ENCODE measurements at regions not wholly inside any gene's neighbourhood (a gene's known extent, or its start where the extent isn't known, plus 50 kb on each side); places are given as distances from the start of the nearest gene placed in this dataset.

- no peak for DNase-seq
- H3K9me3 ChIP-seq (replicated peaks in 1 of 3): no peaks in the 10 kb centered on the region
- WGBS, 4 donors: 69 to 82% (median 75%) methylated on average over 2 of the region's 2 CpGs
- no peaks in the 10 kb centered on the region for H3K36me3 ChIP-seq (replicated peaks in 1 of 2)
- H3K27me3 ChIP-seq: no peaks in the 10 kb centered on the region
- H3K27ac ChIP-seq: no peak overlapping the region
- TF ChIP-seq POLR2A (IDR thresholded peaks at IDR 0.05) (no peak), CTCF (IDR thresholded peaks at IDR 0.05) (no peak)
- H3K4me1 ChIP-seq (replicated peaks in 1 of 2): no peaks in the 10 kb centered on the region
- intact Hi-C loops (cut with DNase I): no loop called here
- no peak overlapping the region for H3K4me3 ChIP-seq
Measured at GRCh38 chr6:55636406-55637102, 57.6 kb upstream of the HMGCLL1 start.

- 73 to 84% (median 76%) methylated on average over 3 of the region's 3 CpGs for WGBS, 4 donors
- TF ChIP-seq CTCF (IDR thresholded peaks at IDR 0.05): no peak
- no peak for TF ChIP-seq POLR2A (IDR thresholded peaks at IDR 0.05)
- H3K27me3 ChIP-seq: no peaks in the 10 kb centered on the region
- DNase-seq: no peak
- intact Hi-C loops (cut with DNase I): no loop called here
- H3K4me1 ChIP-seq (replicated peaks in 1 of 2): no peaks in the 10 kb centered on the region
- no peaks in the 10 kb centered on the region for H3K36me3 ChIP-seq (replicated peaks in 1 of 2)
- no peak overlapping the region for H3K4me3 ChIP-seq
- no peaks in the 10 kb centered on the region for H3K9me3 ChIP-seq (replicated peaks in 1 of 3)
- H3K27ac ChIP-seq: no peak overlapping the region
Measured at GRCh38 chr6:55633471-55633870, 54.5 kb upstream of the HMGCLL1 start.

- no peaks in the 10 kb centered on the region for H3K36me3 ChIP-seq (replicated peaks in 1 of 2)
- no peak overlapping the region for H3K4me3 ChIP-seq
- no peaks in the 10 kb centered on the region for H3K27me3 ChIP-seq
- no peak for TF ChIP-seq CTCF (IDR thresholded peaks at IDR 0.05)
- TF ChIP-seq POLR2A (IDR thresholded peaks at IDR 0.05): no peak
- intact Hi-C loops (cut with DNase I): no loop called here
- H3K27ac ChIP-seq: no peak overlapping the region
- H3K9me3 ChIP-seq (replicated peaks in 1 of 3): no peaks in the 10 kb centered on the region
- DNase-seq: no peak
- no peaks in the 10 kb centered on the region for H3K4me1 ChIP-seq (replicated peaks in 1 of 2)
- WGBS, 4 donors: 58 to 79% (median 74%) methylated on average over 1 of the region's 1 CpG
Measured at GRCh38 chr6:55632953-55633352, 54.0 kb upstream of the HMGCLL1 start.
